ENCODE measurements at regions not wholly inside any gene's neighbourhood (a gene's known extent, or its start where the extent isn't known, plus 50 kb on each side); places are given as distances from the start of the nearest gene placed in this dataset.

DNA sequence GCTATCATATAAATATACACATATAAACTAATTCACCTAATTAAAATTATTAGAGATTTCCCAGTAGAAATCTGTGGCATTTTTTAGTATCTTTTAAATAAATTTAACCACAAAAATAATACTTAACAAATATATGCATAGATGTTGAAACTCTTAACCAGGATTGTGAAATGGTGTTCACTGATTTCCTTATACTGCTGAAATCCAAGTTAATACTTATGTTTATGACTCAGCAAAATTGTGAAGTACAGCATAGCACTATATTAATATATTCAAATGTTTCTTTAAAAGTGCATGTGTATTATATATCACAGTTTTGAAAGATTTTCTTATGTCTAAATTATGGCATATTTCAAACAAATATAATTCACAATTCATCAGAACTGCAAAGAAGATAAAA lies 328.2 kb upstream of the MANEA start:
- DNase-seq, result no peak

DNA sequence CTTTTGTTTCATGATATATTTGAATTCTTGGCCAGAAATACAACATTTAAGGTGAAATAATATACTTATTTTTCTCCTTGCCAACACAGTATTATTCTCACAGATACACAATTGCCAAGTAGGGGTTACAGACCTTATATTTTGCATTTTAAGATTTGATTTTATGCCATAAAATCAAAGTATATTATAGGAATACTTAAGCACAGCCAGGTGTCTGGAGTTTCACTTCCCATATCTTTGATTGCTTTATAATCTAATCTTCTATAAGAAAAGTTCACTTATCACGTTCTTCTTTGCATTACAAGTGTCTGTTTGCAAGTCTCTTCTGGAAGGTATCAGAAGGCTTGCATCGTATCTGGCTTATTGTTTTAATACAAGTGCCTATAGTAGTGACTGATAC lies 327.7 kb upstream of the MANEA start:
- no peak for DNase-seq

DNA sequence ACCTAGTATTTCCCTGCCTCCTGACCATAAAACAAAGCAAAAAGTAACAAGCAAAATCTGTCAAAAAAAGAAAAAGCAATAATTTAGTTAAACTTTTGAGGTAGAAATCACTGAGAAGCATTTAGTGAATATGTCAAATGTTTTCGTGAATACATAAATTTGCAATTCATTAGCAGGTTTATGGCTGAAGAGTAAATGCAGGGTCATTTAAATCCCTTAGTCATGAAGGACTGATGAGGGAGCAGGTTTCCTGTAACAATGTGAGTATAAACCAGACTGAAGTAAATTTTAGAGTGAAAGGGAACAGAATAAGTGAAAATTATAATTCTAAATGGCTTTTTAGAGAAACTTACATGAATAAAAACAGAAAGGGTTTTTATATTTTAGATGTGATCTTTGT lies 313.5 kb upstream of the MANEA start:
- DNase-seq, result no peak

DNA sequence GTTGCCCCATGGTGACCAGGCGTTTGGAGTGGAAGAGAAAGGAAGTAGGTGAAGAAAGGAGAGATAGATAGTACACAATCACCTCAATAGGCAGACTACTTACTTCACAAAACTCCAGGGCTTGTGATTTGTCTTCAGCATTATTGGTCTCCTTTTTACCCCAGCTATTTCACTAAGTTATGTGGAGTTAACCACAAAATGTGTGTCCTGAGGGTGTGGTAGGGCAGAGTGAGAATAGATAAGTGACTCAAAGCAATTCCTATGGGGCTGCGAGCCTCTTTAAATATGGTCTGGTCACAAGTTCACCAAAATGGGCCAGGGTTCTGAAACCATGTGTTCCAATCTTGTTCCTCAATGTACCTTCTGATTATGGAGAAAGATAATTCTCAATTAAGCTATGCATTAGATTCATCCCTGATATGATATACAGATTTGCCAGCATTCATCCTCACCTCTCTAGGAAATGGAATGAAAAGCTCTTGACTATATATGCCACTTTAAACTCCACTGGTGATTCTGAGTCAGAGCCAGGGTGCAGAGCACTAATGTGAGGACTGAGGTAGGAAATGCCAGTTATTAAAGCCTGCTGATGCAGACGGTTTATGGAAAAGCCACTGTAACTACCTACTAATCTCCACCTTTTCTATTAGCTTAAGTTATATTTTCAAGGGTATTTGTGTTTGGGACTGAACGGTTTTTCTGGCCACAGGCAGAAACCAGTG lies 310.6 kb upstream of the MANEA start:
- no peak for DNase-seq

DNA sequence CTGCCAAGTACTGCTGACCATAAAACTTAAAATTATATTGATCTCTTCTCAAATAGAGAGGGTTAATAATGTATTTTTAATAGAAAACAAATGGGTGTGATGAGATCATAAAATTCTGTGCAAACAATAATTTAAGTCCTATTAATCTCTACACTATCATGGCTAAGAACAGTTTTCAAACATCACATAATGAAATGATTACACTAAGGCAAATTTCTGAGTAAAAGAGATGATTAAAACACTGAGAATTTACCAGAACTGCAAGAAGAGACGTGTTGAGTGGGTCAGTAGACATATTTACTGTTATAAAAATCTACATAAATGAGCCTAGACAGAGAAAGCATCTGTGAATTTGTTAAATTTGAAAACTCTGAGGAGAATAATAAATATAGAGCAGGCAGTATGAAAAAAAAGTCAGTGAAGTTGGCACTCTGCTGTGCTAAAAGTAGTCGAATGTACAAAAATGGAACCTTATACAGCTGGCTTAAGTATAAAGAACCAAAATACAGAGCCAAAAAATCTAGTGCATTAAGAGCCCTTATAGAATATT lies 302.6 kb upstream of the MANEA start:
- no peak for DNase-seq

DNA sequence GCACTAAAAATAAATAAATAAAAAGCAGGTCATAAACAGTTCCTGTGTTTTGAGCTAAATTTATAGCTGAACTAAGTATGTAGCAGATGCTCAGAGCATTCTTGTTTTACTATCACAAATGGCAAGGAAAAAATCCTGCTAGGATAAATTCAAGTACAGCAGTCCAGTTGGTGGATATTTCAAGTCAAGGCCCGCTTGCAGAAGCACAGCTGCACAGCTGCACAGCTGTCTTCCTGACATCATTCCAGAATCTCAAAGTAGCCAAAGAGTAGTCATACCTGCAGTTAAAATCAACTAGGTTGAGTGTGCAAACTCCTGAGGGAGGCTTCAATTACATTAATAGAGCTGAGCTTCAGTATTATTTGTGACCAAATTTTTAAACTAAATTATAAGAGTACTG lies 297.7 kb upstream of the MANEA start:
- DNase-seq, result no peak

DNA sequence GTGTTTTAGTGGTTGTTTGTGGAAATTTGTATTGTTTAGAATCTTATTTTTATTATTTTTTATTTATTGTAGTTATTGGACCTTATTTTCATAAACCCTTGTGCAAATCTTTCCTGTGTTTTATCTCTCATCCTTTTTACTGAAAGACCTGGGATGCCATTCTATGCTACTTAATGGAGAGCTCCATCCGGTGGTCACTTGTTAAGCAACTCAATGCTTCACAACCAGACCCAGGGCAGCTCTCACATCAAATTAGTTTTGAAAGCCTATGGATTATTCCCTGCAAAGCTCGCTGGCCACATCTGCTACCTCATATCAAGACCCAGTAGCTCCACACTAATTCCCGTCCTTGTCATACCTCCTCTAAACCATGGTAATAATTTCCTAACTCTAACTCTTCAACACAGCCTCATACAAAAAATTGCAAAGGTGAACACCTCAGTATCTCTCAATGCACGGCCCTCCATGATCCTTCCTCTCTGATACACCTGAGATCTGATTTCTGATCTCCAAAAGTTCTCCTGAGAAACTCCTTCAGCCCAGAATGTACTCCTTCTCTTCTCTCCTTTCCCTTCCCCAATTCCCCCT lies 296.6 kb upstream of the MANEA start:
- no peak for DNase-seq

DNA sequence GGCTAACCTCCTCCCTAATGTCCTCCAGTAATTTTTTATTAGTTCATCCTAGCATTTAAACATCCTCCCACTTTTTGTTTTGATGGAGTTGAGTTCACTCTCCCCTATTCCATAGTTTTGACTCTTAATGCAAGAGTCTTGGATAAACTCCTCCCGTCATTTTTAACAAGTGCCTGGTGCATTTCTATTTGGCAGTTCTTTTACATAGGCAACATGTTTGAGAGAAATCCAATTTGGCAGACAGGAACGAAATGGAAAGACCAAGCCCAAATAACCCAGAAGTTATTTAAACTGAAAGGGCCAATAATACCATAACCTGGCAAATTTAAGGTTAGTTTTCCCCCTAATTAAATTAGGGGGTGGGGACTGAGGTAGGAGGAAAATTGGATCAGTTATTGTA lies 291.5 kb upstream of the MANEA start:
- DNase-seq, result no peak

DNA sequence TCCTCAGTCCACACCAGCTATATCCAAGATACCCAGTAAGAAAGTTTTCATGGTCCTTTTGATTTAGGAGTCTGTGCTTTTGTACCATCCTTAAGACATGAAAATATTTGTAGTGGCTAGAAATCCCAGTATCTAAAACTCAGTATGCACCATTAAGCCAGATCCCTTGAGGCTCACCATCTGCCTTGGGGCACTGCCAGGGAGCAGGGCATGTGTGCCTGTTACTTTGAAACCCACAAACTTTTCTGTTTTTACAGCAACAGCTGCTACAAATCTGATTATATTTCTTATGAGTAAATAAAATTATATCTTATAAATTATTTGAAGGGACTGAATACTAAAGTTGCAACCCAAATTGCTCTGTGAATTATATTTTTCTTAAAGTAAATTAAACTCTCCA lies 290.5 kb upstream of the MANEA start:
- no peak for DNase-seq

DNA sequence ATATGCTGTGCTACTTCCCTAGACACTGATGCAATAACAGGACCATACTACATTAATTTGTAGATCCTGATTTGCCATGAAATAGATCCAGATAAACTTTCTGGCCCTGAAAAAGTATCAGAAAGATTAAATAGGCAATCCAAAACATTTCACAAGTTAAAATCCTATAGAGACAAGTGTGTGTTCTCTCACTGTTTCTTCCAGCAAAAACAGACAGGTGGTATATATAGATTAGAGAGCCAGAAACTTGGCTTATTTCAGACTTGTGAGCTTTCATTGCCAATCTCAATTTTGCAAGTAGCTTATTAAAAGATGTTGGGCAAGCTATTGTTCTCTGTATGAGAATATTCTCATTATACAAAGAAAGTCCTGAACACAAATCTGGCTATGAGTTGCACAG lies 289.1 kb upstream of the MANEA start:
- DNase-seq, result no peak

DNA sequence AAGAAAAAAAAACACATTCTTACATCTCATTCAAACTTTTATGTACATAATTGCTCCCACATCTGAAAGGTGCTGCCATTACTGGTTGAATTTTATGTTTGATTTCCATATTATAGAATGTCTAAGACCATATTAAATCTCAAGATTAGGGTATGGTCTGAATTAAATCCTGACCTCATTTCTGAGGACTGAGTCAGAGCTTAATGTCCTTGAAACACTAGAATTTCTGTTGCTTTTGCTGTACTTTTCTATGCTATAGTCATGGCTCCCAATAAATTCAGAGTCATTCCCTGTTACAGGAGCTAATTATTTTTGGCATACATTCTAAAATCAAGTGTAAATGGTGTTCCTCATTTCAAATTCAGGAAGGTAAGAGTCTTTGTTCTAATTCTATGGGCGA lies 285.3 kb upstream of the MANEA start:
- DNase-seq, result no peak

DNA sequence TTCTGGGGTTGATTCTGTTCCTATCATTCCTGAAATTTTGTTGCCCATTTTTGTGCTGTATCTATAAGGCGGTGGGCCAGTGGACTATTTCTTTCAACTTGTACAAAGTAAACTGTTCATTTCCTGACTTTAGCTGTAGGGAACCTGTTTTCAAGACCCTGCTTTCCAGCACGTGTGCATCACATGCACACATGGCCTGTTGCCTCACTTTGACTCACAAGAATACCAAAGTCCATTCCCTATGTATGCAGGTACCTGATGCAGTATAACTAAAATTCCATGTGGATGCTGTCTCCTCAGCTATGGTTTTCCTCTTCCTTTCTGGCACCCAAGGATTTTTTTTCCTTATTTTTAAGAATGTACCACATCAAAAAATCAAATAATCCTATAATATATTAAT lies 284.1 kb upstream of the MANEA start:
- DNase-seq, result no peak

DNA sequence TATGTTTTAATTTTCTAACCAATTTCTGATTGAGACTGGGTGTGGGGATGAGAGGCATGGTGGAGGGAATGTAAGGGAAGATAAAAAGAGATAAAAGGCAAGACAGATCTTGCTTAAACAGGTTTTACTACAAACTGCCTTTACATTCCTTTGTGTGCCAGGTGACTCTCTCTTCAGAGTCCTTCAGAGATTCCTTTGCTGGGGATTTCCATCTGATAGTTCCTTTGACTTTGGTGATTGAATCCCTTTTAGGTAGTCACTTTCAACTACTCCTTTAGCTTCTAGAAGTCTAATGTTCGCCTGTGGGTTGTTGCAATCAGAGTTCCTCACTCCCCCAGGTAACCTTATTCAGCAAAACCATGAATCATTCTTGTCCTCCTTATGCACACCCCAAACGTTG lies 283.3 kb upstream of the MANEA start:
- DNase-seq, result no peak

DNA sequence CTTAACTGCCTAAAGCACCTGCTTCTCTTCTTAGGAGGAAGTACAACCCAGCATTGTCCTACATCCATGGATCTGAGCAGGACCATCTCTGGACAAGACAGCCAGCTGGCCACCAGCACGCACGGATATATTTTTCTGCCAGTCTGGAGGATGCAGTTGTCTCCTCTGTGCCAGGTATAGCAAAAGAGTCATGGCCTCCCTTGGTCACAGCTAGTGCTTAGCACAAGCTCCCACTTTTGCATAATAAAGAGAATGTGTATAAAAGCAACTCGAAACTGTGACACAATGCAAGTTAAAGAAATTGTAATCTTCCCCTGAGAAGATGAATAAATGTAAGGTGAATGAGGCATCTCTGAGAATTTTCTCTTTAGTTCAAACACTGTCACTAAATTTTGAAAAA lies 267.8 kb upstream of the MANEA start:
- DNase-seq, result no peak

DNA sequence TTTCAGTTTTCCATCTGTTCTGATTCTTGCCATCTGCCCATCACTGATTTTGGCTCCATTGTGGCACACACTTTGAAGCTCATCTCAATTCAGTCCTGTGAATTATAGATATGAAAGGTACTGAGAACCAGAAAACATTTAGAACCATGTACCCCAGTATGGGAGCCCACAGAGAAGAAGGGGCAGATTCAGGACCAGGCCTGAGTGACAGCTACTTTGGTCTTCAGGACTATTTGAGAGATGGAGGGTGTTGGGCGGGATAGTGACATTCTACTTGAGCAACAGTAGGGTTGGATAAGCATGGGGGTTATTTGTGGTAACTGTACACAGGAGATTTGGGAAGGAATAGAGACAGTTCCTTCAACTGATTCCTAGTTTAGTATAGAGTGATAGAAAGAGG lies 259.2 kb upstream of the MANEA start:
- no peak for DNase-seq

DNA sequence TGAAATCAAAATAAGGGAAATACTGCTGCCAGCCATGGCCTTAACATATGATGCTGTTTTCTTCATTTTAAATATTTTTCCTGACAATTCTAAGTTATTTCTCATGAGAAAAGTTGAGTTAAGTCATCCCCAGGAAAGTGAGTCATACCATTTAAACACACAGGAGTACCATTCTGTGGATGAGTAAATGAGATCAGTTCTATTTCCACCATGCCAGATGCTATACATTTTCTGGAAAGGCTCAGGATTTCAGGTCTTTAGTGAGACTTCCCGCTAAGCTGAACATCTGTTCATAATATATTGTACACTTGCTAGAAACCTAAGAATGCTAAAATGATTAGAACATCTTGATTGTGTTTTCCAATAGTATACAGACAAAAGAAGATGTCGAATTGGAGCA lies 256.2 kb upstream of the MANEA start:
- DNase-seq, result no peak

DNA sequence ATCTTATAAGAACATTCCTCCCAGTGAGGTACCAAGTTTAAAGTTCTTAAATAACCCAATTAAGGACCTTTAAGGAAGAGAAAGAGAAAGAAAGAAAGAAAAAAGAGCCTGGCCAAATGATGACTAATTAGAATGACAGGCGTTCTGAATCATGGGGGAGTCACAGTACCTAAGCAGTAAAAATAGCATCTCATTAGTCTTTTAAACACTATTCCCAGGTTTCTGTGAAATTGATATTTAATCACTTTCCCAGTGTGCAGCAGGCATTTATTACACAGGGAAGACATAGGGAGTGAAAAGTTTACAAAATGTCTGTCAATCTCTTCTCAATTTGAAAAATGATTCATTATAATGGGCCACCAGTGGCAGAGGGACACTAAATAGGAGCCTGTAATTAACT lies 251.4 kb upstream of the MANEA start:
- DNase-seq, result no peak

DNA sequence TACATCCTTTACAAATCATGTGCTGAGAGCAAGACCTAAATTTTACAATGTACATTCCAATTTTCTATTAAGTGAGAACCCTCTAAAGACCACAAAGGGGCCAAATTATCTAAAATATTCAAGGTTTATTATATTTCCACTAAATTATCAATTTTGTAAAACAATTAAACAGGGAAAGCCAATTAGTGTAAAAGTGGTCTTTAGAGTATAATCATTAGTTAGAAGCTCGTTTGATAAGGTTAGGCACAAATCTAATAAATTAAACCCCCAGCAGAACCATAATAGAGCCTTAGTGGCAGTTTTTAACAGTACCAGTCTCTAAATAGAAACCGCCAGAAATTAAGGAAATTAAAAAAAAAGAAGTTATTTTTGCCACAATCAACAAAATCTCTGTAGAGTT lies 249.1 kb upstream of the MANEA start:
- DNase-seq, result no peak

DNA sequence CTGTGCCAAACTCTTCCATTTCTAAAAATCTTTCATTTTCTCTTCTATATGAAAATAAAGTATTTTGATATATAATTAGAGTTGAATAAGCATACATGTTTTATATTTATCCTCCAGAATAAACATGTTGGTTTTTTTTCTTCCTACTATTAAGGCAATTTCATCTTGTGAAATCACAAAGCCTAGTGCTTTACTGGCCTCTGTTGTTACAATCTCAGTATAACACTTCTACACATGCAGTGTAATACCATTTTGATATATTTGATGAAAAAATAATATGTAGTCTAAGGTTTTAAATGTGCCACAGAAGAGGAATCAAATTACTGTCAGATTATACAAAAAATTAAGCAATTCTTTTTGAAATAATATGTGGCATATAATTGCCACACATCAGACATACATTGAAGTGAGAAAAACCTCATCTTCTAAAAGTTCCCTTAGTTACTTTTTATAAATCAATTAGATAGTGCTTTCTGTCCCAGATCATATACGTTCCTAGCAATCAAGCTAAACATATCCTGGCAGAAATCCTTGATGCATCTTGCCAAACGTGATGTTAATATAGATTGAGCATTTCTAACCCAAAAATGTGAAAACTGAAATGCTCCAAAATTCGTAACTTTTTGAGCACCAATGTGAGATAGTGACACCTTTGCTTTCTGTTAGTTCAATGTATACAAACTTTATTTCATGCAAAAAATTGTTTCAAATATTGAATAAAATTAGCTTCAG lies 225.1 kb upstream of the MANEA start:
- DNase-seq, result no peak

DNA sequence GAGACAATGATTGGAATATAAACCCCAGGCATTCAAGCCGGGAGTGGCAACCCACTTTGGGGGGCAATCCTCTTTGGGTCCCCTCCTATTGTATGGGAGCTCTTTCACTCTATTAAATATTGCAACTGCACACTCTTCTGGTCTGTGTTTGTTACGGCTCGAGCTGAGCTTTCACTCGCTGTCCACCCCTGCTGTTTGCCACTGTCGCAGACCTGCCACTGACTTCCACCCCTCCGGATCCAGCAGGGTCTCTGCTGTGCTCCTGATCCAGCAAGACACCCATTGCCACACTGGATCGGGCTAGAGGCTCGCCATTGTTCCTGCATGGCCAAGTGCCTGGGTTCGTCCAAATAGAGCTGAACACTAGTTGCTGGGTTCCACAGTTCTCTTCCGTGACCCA lies 222.8 kb upstream of the MANEA start:
- DNase-seq, result no peak

DNA sequence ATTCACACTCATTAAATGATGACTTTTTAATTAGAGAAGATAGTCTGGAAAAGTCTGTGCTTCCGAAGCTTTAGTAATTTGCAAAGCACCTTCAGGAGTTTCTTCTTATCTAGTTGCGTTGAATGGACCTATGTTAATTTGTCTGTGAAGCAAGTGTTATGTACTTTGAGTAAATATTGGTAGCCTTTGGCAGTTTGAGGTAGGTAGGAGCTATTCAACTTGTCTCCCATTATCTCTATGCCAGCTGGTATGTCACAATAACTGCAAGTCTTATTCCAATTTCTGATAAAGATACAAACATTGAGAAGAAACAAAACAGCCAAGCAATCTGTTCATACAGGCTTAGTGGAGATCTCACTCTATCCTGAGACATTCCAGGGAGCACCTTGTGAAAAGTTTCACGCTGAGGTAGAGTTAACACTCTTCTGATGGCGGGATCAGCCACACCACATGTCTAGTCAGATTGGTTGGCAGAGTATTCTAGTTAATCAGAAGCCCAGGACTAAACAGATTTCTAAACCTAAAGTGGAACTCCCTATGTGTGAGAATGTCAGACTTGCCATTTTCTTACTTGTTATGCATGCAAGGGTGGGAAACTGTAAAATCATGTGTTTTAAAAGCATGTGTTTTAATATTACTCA lies 219.8 kb upstream of the MANEA start:
- no peak for DNase-seq

DNA sequence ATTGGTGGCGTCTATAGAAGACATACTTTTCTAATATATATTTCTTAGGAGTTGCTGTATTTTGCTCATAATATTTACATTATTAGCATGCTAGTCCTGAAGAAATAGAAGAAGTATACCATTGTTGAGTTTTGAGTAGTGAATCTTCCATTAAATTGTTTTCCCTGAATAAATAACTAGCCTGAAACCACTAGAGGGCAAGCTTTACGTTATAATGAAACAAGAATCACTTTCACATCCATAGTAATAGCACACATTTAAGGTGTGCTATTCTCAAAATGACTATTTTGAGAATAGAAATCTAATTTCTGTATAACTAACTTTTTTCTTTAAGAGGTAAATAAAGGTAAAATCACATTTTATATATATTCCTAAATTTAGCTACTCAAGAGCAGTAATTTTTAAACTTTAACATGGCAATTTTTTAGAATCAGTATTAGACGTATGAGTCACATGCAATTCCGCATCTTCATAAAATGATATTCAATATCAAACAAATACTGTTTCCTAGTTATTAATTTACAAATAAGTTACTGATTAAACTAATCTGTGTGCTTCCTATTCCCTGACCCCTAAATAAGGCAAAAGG lies 213.2 kb upstream of the MANEA start:
- no peak for DNase-seq

DNA sequence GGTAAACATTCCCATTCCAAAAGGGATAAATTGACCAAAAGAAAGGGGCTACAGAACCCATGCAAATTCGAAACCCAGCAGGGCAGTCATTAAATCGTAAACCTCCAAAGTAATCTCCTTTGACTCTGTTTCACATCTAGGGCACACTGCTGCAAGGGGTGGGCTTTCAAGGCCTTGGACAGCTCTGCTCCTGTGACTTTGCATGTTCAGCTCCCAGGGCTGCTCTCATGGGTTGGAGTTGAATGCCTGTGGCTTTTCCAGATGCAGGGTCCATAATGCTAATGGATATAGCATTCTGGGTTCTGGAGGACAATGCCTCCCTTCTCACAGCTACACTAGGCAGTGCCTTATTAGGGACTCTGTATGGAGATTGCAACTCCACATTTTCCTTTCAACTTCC lies 211.9 kb upstream of the MANEA start:
- no peak for DNase-seq

Measured in stimulated activated CD4-positive, alpha-beta T cell treated with anti-CD3 and anti-CD28 coated beads, Interleukin-2, amount 100 ng/mL, for 24 hours (primary cell).